ENCODE measurements at regions not wholly inside any gene's neighbourhood (a gene's known extent, or its start where the extent isn't known, plus 50 kb on each side); places are given as distances from the start of the nearest gene placed in this dataset.

GRCh38 chr21:16634515-16634914, 878.3 kb upstream of the CXADR start:
- H3K4me3 ChIP-seq (ENCODE audit: low read depth, low read length), result no peak overlapping the region
- no peak overlapping the region for H3K9ac ChIP-seq (ENCODE audit: low read length)
- no peak overlapping the region for H3K27ac ChIP-seq (ENCODE audit: low read depth, low read length)
- H3K9me3 ChIP-seq (ENCODE audit: control insufficient read depth, insufficient read depth, low read depth, low read length), result no peaks in the 10 kb centered on the region; the same call in 1 of the 2 replicates
- no peaks in the 10 kb centered on the region for H3K36me3 ChIP-seq (ENCODE audit: control insufficient read depth, insufficient read depth, low read length)
- no peaks in the 10 kb centered on the region for H3K27me3 ChIP-seq (ENCODE audit: control insufficient read depth, insufficient read depth, low read length)
- peaks cover 24% of the 10 kb centered on the region for H3K4me1 ChIP-seq (ENCODE audit: control insufficient read depth, insufficient read depth, low read length)

GRCh38 chr21:16640297-16641027, 872.4 kb upstream of the CXADR start:
- H3K36me3 ChIP-seq (ENCODE audit: control insufficient read depth, insufficient read depth, low read length), result no peaks in the 10 kb centered on the region
- H3K9me3 ChIP-seq (ENCODE audit: control insufficient read depth, insufficient read depth, low read depth, low read length), result peaks cover 7% of the 10 kb centered on the region; the same call in 1 of the 2 replicates
- H3K27ac ChIP-seq (ENCODE audit: low read depth, low read length), result no peak overlapping the region
- no peak overlapping the region for H3K4me3 ChIP-seq (ENCODE audit: low read depth, low read length)
- no peak overlapping the region for H3K9ac ChIP-seq (ENCODE audit: low read length)
- H3K27me3 ChIP-seq (ENCODE audit: control insufficient read depth, insufficient read depth, low read length), result no peaks in the 10 kb centered on the region
- no peaks in the 10 kb centered on the region for H3K4me1 ChIP-seq (ENCODE audit: control insufficient read depth, insufficient read depth, low read length)

GRCh38 chr21:16642353-16642752, 870.5 kb upstream of the CXADR start:
- Histone ChIP-seq H3K4me3 (ENCODE audit: low read depth, low read length) (no peak overlapping the region), H3K9ac (ENCODE audit: low read length) (no peak overlapping the region)

GRCh38 chr21:16644685-16645084, 868.2 kb upstream of the CXADR start:
- no peaks in the 10 kb centered on the region for H3K27me3 ChIP-seq (ENCODE audit: control insufficient read depth, insufficient read depth, low read length)
- H3K4me3 ChIP-seq (ENCODE audit: low read depth, low read length), result no peak overlapping the region

More at GRCh38 chr21:16642353-16642752, 870.5 kb upstream of the CXADR start:
- H3K27me3 ChIP-seq (ENCODE audit: control insufficient read depth, insufficient read depth, low read length), result no peaks in the 10 kb centered on the region
- no peaks in the 10 kb centered on the region for H3K4me1 ChIP-seq (ENCODE audit: control insufficient read depth, insufficient read depth, low read length)
- no peaks in the 10 kb centered on the region for H3K36me3 ChIP-seq (ENCODE audit: control insufficient read depth, insufficient read depth, low read length)
- no peak overlapping the region for H3K27ac ChIP-seq (ENCODE audit: low read depth, low read length)
- H3K9me3 ChIP-seq (ENCODE audit: control insufficient read depth, insufficient read depth, low read depth, low read length), result peaks cover 7% of the 10 kb centered on the region; the same call in 1 of the 2 replicates

DNA sequence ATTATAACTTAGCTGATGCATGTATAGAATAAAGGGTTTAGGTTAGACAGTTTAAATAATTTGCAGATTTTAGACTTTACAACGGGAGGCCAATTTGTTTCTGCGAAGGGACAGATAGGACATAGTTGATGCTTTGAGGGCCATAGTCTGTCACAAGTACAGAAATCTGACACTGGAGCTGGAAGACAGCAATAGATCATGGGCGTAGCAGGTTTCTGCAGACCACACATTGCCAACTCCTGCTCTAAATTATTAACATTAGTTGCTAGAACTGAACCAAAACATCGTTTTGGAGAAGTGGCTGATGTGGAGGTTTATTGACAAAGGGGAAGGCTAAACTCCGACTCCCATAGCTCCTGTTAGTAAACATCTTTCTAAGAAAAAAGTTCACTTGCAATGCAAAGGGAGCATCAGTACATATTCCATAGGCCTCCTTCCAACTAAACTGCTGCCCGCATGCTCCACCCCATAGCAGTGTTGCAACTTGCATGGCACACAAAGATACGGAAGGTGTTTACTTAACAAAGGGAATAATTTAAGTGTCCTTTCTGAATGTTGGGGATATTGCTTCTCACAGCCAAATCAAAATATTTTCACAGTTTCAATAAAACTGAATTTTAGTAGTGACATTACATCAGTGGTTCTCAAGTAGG, 862.0 kb upstream of the CXADR start:
- Histone ChIP-seq H3K27me3 (ENCODE audit: control insufficient read depth, insufficient read depth, low read length) (no peaks in the 10 kb centered on the region), H3K9ac (ENCODE audit: low read length) (no peak overlapping the region), H3K27ac (ENCODE audit: low read depth, low read length) (no peak overlapping the region), H3K4me1 (ENCODE audit: control insufficient read depth, insufficient read depth, low read length) (no peaks in the 10 kb centered on the region), H3K9me3 (ENCODE audit: control insufficient read depth, insufficient read depth, low read depth, low read length) (no peaks in the 10 kb centered on the region), H3K4me3 (ENCODE audit: low read depth, low read length) (no peak overlapping the region), H3K36me3 (ENCODE audit: control insufficient read depth, insufficient read depth, low read length) (no peaks in the 10 kb centered on the region)

More at GRCh38 chr21:16644685-16645084, 868.2 kb upstream of the CXADR start:
- H3K9ac ChIP-seq (ENCODE audit: low read length), result no peak overlapping the region
- no peaks in the 10 kb centered on the region for H3K36me3 ChIP-seq (ENCODE audit: control insufficient read depth, insufficient read depth, low read length)
- no peaks in the 10 kb centered on the region for H3K4me1 ChIP-seq (ENCODE audit: control insufficient read depth, insufficient read depth, low read length)
- H3K27ac ChIP-seq (ENCODE audit: low read depth, low read length), result no peak overlapping the region
- H3K9me3 ChIP-seq (ENCODE audit: control insufficient read depth, insufficient read depth, low read depth, low read length), result peaks cover 7% of the 10 kb centered on the region; the same call in 1 of the 2 replicates

GRCh38 chr21:16651956-16652355, 860.9 kb upstream of the CXADR start:
- no peaks in the 10 kb centered on the region for H3K36me3 ChIP-seq (ENCODE audit: control insufficient read depth, insufficient read depth, low read length)
- H3K4me1 ChIP-seq (ENCODE audit: control insufficient read depth, insufficient read depth, low read length), result no peaks in the 10 kb centered on the region
- H3K9ac ChIP-seq (ENCODE audit: low read length), result no peak overlapping the region
- H3K4me3 ChIP-seq (ENCODE audit: low read depth, low read length), result no peak overlapping the region
- H3K9me3 ChIP-seq (ENCODE audit: control insufficient read depth, insufficient read depth, low read depth, low read length), result no peaks in the 10 kb centered on the region
- H3K27me3 ChIP-seq (ENCODE audit: control insufficient read depth, insufficient read depth, low read length), result no peaks in the 10 kb centered on the region
- H3K27ac ChIP-seq (ENCODE audit: low read depth, low read length), result no peak overlapping the region

- Histone ChIP-seq H3K9ac (ENCODE audit: low read length) (no peak overlapping the region), H3K9me3 (ENCODE audit: control insufficient read depth, insufficient read depth, low read depth, low read length) (no peaks in the 10 kb centered on the region), H3K4me3 (ENCODE audit: low read depth, low read length) (no peak overlapping the region), H3K4me1 (ENCODE audit: control insufficient read depth, insufficient read depth, low read length) (no peaks in the 10 kb centered on the region), H3K27me3 (ENCODE audit: control insufficient read depth, insufficient read depth, low read length) (no peaks in the 10 kb centered on the region), H3K27ac (ENCODE audit: low read depth, low read length) (no peak overlapping the region), H3K36me3 (ENCODE audit: control insufficient read depth, insufficient read depth, low read length) (no peaks in the 10 kb centered on the region)
Measured at GRCh38 chr21:16663436-16663835, 849.4 kb upstream of the CXADR start.

DNA sequence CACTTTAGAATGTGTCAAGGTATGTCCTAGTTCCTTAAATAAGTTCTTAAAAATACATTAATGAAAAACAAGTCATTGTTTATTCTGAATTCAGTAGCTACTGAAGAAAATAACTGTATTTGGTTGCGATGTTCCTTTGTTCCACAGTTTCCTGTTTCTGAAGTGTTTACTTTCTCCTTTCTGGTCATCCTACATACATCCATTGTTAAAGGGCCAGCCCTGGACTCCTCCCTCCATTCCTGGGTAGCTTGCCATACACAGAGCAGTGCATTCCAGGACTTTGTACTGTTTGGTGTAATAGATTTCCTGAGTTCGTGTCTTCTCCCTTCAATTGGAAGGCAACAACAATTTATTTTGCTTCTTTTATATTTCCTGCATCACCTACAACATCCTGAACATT, 845.4 kb upstream of the CXADR start:
- no peaks in the 10 kb centered on the region for H3K9me3 ChIP-seq (ENCODE audit: control insufficient read depth, insufficient read depth, low read depth, low read length)
- no peaks in the 10 kb centered on the region for H3K27me3 ChIP-seq (ENCODE audit: control insufficient read depth, insufficient read depth, low read length)
- no peaks in the 10 kb centered on the region for H3K4me1 ChIP-seq (ENCODE audit: control insufficient read depth, insufficient read depth, low read length)
- no peak overlapping the region for H3K4me3 ChIP-seq (ENCODE audit: low read depth, low read length)
- H3K27ac ChIP-seq (ENCODE audit: low read depth, low read length), result no peak overlapping the region
- no peak overlapping the region for H3K9ac ChIP-seq (ENCODE audit: low read length)
- no peaks in the 10 kb centered on the region for H3K36me3 ChIP-seq (ENCODE audit: control insufficient read depth, insufficient read depth, low read length)

DNA sequence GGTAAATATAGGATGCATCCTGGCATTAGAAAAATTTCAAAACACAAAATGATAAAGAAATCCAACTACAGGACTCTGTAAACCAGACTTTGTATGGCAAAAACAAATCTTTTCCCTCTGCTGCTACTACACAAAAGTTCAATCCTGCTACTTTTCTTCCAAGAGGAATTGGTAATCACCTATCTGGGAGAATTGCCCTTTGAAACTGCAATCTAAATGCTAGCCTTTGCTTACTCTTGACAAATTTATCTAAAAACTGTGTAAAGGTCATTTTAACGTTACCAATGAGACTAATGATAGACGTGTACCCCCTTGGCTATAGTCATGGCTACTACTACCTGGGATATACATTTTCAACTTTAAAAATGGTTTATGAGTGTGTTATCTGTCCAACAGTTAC, 837.9 kb upstream of the CXADR start:
- no peaks in the 10 kb centered on the region for H3K4me1 ChIP-seq (ENCODE audit: control insufficient read depth, insufficient read depth, low read length)
- H3K9me3 ChIP-seq (ENCODE audit: control insufficient read depth, insufficient read depth, low read depth, low read length), result no peaks in the 10 kb centered on the region
- no peaks in the 10 kb centered on the region for H3K27me3 ChIP-seq (ENCODE audit: control insufficient read depth, insufficient read depth, low read length)
- H3K9ac ChIP-seq (ENCODE audit: low read length), result no peak overlapping the region
- no peak overlapping the region for H3K4me3 ChIP-seq (ENCODE audit: low read depth, low read length)
- no peaks in the 10 kb centered on the region for H3K36me3 ChIP-seq (ENCODE audit: control insufficient read depth, insufficient read depth, low read length)
- H3K27ac ChIP-seq (ENCODE audit: low read depth, low read length), result no peak overlapping the region

DNA sequence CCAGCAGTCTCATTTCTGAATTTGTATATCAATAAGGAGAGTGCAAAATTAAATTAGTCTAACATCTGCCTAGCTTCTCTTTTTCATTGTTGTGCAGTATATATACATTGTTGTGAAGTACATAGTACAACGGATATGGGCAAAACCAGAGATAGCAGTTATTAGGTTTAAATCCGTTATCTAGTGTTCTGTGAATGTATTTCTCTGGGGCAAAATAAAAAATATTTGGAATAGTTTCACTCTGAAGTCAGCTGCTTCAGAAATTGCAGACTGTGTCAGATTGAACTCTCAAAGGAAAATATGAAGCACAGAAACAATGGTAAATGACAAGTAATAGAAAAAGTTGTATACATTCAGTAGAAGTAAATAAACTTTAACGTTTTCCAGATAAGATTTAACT, 836.5 kb upstream of the CXADR start:
- no peaks in the 10 kb centered on the region for H3K36me3 ChIP-seq (ENCODE audit: control insufficient read depth, insufficient read depth, low read length)
- H3K4me3 ChIP-seq (ENCODE audit: low read depth, low read length), result no peak overlapping the region
- no peak overlapping the region for H3K27ac ChIP-seq (ENCODE audit: low read depth, low read length)
- H3K9ac ChIP-seq (ENCODE audit: low read length), result no peak overlapping the region
- H3K27me3 ChIP-seq (ENCODE audit: control insufficient read depth, insufficient read depth, low read length), result no peaks in the 10 kb centered on the region
- no peaks in the 10 kb centered on the region for H3K4me1 ChIP-seq (ENCODE audit: control insufficient read depth, insufficient read depth, low read length)
- no peaks in the 10 kb centered on the region for H3K9me3 ChIP-seq (ENCODE audit: control insufficient read depth, insufficient read depth, low read depth, low read length)

DNA sequence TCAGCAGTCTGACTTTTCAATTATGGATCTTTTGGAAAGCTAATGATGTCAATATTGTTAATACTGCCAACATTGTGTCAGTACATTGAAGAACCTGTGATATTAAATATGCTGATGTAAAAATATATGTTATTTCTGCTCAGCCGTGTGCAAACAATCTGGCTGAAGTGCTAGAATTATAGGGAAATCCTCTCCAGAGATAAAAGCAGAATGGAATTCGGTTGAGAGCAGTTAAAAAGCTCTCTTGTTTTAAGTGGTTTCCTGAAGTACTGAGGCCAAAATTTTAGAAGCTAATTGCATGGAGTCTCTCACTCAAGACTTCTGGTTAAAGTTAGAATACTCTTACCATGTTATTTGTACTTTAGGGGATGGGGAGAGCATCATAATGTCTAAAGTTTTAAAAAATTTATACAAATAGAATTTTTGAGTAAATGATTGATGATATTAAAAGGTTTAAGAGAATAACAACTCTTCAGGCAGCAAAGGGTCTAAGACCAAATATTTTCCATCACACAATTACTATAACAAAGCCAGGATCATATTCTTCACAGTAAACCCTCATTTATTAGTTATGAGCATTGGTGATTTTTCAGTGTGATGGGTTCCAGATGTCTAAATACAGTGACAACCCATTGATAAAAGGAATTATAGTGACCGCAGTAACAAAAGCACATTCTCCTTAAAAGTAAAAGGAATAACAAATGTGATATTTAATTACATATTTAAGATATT, 834.2 kb upstream of the CXADR start:
- H3K36me3 ChIP-seq (ENCODE audit: control insufficient read depth, insufficient read depth, low read length), result no peaks in the 10 kb centered on the region
- no peak overlapping the region for H3K27ac ChIP-seq (ENCODE audit: low read depth, low read length)
- no peaks in the 10 kb centered on the region for H3K27me3 ChIP-seq (ENCODE audit: control insufficient read depth, insufficient read depth, low read length)
- no peak overlapping the region for H3K4me3 ChIP-seq (ENCODE audit: low read depth, low read length)
- no peaks in the 10 kb centered on the region for H3K9me3 ChIP-seq (ENCODE audit: control insufficient read depth, insufficient read depth, low read depth, low read length)
- no peaks in the 10 kb centered on the region for H3K4me1 ChIP-seq (ENCODE audit: control insufficient read depth, insufficient read depth, low read length)
- no peak overlapping the region for H3K9ac ChIP-seq (ENCODE audit: low read length)

Measured in HUES6 (cell line).